GM23338 (cell line): ENCODE measurements at regions not wholly inside any gene's neighbourhood (a gene's known extent, or its start where the extent isn't known, plus 50 kb on each side); places are given as distances from the start of the nearest gene placed in this dataset.

Experiments used
- ATAC-seq: fragments of 200-7000 bp; cut with Tn5 transposase; 3 replicates; pipeline ENCODE4 v1.9.1; 2020
- DNase-seq: peaks from one replicate; pipeline ENCODE4 v3.0.0-alpha.2; 2015; ENCODE audit warnings: low spot score
- H2AFZ ChIP-seq: fragments of 200-600 bp; sonication (generic); 2 replicates; pipeline ENCODE4 v1.8.0; 2016; ENCODE audit warnings: antibody characterized with exemption, mild to moderate bottlenecking, moderate library complexity
- H3F3A ChIP-seq: fragments of 200-600 bp; sonication (generic); replicated peaks from 2 replicates; pipeline ENCODE4 v1.8.0; 2017; ENCODE audit warnings: antibody characterized with exemption, mixed run types, low read depth
- H3K27ac ChIP-seq: fragments of 200-600 bp; sonication (generic); 2 replicates; pipeline ENCODE4 v1.6.1; 2016; ENCODE audit warnings: low read depth
- H3K27me3 ChIP-seq: fragments of 200-600 bp; sonication (generic); 2 replicates; pipeline ENCODE4 v1.8.0; 2016; ENCODE audit warnings: mild to moderate bottlenecking, mixed run types, moderate library complexity; ENCODE audit not compliant: insufficient read depth
- H3K36me3 ChIP-seq: fragments of 200-600 bp; sonication (generic); 2 replicates; pipeline ENCODE4 v1.8.0; 2016; ENCODE audit warnings: mild to moderate bottlenecking; ENCODE audit not compliant: insufficient read depth
- H3K4me1 ChIP-seq: fragments of 200-600 bp; sonication (generic); 2 replicates; pipeline ENCODE4 v1.8.0; 2016; ENCODE audit warnings: mild to moderate bottlenecking, moderate library complexity; ENCODE audit not compliant: insufficient read depth
- H3K4me2 ChIP-seq: fragments of 200-600 bp; sonication (generic); 2 replicates; pipeline ENCODE4 v1.7.1; 2017; ENCODE audit warnings: mixed run types
- H3K4me3 ChIP-seq: fragments of 200-600 bp; sonication (generic); 2 replicates; pipeline ENCODE4 v1.6.1; 2016; ENCODE audit warnings: mixed run types
- H3K79me2 ChIP-seq: fragments of 200-600 bp; sonication (generic); replicated peaks from 2 replicates; pipeline ENCODE4 v1.8.0; 2017; ENCODE audit warnings: mild to moderate bottlenecking; ENCODE audit not compliant: insufficient read depth
- H3K9me2 ChIP-seq: fragments of 200-600 bp; sonication (generic); 2 replicates; pipeline ENCODE4 v1.8.0; 2017; ENCODE audit not compliant: insufficient read depth
- H4K20me1 ChIP-seq: fragments of 200-600 bp; sonication (generic); replicated peaks from 2 replicates; pipeline ENCODE4 v1.8.0; 2017; ENCODE audit warnings: mild to moderate bottlenecking; ENCODE audit not compliant: insufficient read depth
- H3K27ac Mint-ChIP-seq: 2 replicates; pipeline ENCODE4 v1.8.0; 2020; ENCODE audit warnings: inconsistent platforms, mild to moderate bottlenecking, moderate library complexity, mixed read lengths
- H3K27me3 Mint-ChIP-seq: 3 replicates; pipeline ENCODE4 v1.8.0; 2022; ENCODE audit warnings: low read depth, mild to moderate bottlenecking, moderate library complexity, mixed read lengths, inconsistent platforms; ENCODE audit not compliant: insufficient read depth, poor library complexity
- H3K36me3 Mint-ChIP-seq: 3 replicates; pipeline ENCODE4 v1.8.0; 2021; ENCODE audit warnings: low read depth, mild to moderate bottlenecking, inconsistent platforms, moderate library complexity, mixed read lengths
- H3K4me1 Mint-ChIP-seq: 3 replicates; pipeline ENCODE4 v1.8.0; 2020; ENCODE audit warnings: mild to moderate bottlenecking, inconsistent platforms, mixed read lengths
- H3K4me3 Mint-ChIP-seq: 3 replicates; pipeline ENCODE4 v1.8.0; 2021; ENCODE audit warnings: moderate library complexity, mild to moderate bottlenecking, inconsistent platforms, mixed read lengths
- H3K9me3 Mint-ChIP-seq: 3 replicates; pipeline ENCODE4 v1.8.0; 2020; ENCODE audit warnings: moderate library complexity, mild to moderate bottlenecking, inconsistent platforms, mixed read lengths
- CREB1 ChIP-seq: fragments of 250-450 bp; sonication (Bioruptor Pico); IDR thresholded peaks from 2 replicates; pipeline ENCODE4 v1.5.0; 2020; ENCODE audit warnings: low read depth, mild to moderate bottlenecking, moderate library complexity
- EZH2 ChIP-seq: fragments of 200-600 bp; sonication (generic); IDR thresholded peaks from one replicate; pipeline ENCODE4 v1.8.0; 2017; ENCODE audit warnings: antibody characterized with exemption, mild to moderate bottlenecking, low read depth; ENCODE audit not compliant: unreplicated experiment
- EZH2phosphoT487 ChIP-seq: fragments of 200-600 bp; sonication (generic); IDR thresholded peaks from one replicate; pipeline ENCODE4 v1.8.1; 2018; ENCODE audit warnings: antibody characterized with exemption; ENCODE audit not compliant: unreplicated experiment
- JUNB ChIP-seq: IDR thresholded peaks from one replicate; pipeline ENCODE4 v1.6.1; 2016; ENCODE audit warnings: antibody characterized with exemption; ENCODE audit not compliant: unreplicated experiment
- NANOG ChIP-seq: IDR thresholded peaks from 2 replicates; pipeline ENCODE4 v1.6.1; 2016; ENCODE audit warnings: antibody characterized with exemption, borderline replicate concordance
- POLR2AphosphoS5 ChIP-seq: IDR thresholded peaks from 2 replicates; pipeline ENCODE4 v1.6.1; 2016; ENCODE audit warnings: antibody characterized with exemption, low read depth
- STAT1 ChIP-seq: IDR thresholded peaks from one replicate; pipeline ENCODE4 v1.6.1; 2016; ENCODE audit warnings: antibody characterized with exemption; ENCODE audit not compliant: unreplicated experiment
- ZNF114 ChIP-seq: fragments of 250-450 bp; sonication (Bioruptor Pico); IDR thresholded peaks from 2 replicates; pipeline ENCODE4 v1.5.0; 2020; ENCODE audit warnings: mild to moderate bottlenecking, moderate library complexity
- ZNF331 ChIP-seq: fragments of 250-450 bp; sonication (Bioruptor Pico); IDR thresholded peaks from 2 replicates; pipeline ENCODE4 v1.5.0; 2020; ENCODE audit warnings: low read depth, mild to moderate bottlenecking, moderate library complexity
- TF ChIP-seq, protein P1 (sequence below), 2 experiments: fragments of 200-600 bp in 1 of 2; sonication (generic) in 1 of 2; conservative IDR thresholded peaks; 2 replicates each; pipeline versions ENCODE4 v1.5.1 to v1.6.1; 2016 to 2017; ENCODE audit warnings: antibody characterized with exemption in 2 of 2, low read depth in 2 of 2, mild to moderate bottlenecking in 2 of 2, moderate library complexity in 1 of 2
- TF ChIP-seq, protein P2 (sequence below): IDR thresholded peaks from one replicate; pipeline ENCODE4 v1.6.1; 2018; ENCODE audit warnings: antibody characterized with exemption; ENCODE audit not compliant: unreplicated experiment
- TF ChIP-seq, protein P3 (sequence below): fragments of 250-450 bp; sonication (Bioruptor Pico); IDR thresholded peaks from 2 replicates; pipeline ENCODE4 v1.5.0; 2020; ENCODE audit warnings: mild to moderate bottlenecking, moderate library complexity
- TF ChIP-seq, protein P4 (sequence below): IDR thresholded peaks from 2 replicates; pipeline ENCODE4 v1.6.1; 2016; ENCODE audit warnings: antibody characterized with exemption

DNA sequence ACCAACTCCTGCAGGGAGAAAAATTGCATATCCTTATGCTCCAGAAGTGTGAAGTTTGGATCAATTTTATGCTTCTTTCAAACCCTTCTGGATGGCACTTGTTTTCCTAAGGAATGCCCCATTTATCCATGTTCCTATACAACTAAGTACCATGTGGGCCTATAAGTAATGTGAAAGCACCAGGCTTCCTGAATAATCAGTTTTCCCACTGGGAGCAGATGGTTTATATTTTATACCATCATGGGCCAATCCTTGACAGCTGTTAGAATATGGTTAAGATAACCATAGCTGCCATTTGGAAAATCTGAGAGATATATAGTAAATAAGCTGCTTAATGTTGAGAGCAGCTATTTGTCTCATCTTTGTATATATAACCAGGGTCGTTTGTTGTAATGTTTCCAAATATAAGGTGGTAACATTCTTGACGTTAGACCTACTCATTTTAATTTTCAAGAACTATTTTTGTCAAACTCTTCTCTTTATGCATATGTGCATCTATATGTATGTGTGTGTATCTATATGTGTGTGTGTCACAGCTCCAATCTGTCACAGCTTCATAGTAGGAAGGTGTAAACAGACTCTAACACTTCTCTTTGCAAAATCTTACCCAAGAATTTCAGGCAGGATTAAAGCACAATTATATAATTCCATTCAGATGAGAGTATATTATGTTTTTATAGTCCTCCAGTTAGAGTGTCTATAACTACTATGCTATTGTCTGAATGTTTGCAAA is 458.7 kb upstream of the GCFC2 start:
- Mint-ChIP-seq H3K27ac (no peak overlapping the region), H3K4me1 (no peaks in the 10 kb centered on the region), H3K27me3 (no peaks in the 10 kb centered on the region), H3K36me3 (peaks cover 14% of the 10 kb centered on the region; the same call in 2 of the 3 replicates), H3K9me3 (peaks cover 22% of the 10 kb centered on the region), H3K4me3 (no peak overlapping the region)
- H3K36me3 ChIP-seq: no peaks in the 10 kb centered on the region; the same call in 1 of the 2 replicates
- DNase-seq (no peak), ATAC-seq (no peak)
- no peaks in the 10 kb centered on the region for H3K4me1 ChIP-seq
- no peak overlapping the region for H3K27ac ChIP-seq
- TF ChIP-seq, protein P1, sequence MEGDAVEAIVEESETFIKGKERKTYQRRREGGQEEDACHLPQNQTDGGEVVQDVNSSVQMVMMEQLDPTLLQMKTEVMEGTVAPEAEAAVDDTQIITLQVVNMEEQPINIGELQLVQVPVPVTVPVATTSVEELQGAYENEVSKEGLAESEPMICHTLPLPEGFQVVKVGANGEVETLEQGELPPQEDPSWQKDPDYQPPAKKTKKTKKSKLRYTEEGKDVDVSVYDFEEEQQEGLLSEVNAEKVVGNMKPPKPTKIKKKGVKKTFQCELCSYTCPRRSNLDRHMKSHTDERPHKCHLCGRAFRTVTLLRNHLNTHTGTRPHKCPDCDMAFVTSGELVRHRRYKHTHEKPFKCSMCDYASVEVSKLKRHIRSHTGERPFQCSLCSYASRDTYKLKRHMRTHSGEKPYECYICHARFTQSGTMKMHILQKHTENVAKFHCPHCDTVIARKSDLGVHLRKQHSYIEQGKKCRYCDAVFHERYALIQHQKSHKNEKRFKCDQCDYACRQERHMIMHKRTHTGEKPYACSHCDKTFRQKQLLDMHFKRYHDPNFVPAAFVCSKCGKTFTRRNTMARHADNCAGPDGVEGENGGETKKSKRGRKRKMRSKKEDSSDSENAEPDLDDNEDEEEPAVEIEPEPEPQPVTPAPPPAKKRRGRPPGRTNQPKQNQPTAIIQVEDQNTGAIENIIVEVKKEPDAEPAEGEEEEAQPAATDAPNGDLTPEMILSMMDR (conservative IDR thresholded peaks at IDR 0.05; ENCODE audit: low read depth in 2 of 2): no peak
- TF ChIP-seq, protein P2, sequence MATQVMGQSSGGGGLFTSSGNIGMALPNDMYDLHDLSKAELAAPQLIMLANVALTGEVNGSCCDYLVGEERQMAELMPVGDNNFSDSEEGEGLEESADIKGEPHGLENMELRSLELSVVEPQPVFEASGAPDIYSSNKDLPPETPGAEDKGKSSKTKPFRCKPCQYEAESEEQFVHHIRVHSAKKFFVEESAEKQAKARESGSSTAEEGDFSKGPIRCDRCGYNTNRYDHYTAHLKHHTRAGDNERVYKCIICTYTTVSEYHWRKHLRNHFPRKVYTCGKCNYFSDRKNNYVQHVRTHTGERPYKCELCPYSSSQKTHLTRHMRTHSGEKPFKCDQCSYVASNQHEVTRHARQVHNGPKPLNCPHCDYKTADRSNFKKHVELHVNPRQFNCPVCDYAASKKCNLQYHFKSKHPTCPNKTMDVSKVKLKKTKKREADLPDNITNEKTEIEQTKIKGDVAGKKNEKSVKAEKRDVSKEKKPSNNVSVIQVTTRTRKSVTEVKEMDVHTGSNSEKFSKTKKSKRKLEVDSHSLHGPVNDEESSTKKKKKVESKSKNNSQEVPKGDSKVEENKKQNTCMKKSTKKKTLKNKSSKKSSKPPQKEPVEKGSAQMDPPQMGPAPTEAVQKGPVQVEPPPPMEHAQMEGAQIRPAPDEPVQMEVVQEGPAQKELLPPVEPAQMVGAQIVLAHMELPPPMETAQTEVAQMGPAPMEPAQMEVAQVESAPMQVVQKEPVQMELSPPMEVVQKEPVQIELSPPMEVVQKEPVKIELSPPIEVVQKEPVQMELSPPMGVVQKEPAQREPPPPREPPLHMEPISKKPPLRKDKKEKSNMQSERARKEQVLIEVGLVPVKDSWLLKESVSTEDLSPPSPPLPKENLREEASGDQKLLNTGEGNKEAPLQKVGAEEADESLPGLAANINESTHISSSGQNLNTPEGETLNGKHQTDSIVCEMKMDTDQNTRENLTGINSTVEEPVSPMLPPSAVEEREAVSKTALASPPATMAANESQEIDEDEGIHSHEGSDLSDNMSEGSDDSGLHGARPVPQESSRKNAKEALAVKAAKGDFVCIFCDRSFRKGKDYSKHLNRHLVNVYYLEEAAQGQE: no peak
- TF ChIP-seq STAT1: no peak
- TF ChIP-seq, protein P3, sequence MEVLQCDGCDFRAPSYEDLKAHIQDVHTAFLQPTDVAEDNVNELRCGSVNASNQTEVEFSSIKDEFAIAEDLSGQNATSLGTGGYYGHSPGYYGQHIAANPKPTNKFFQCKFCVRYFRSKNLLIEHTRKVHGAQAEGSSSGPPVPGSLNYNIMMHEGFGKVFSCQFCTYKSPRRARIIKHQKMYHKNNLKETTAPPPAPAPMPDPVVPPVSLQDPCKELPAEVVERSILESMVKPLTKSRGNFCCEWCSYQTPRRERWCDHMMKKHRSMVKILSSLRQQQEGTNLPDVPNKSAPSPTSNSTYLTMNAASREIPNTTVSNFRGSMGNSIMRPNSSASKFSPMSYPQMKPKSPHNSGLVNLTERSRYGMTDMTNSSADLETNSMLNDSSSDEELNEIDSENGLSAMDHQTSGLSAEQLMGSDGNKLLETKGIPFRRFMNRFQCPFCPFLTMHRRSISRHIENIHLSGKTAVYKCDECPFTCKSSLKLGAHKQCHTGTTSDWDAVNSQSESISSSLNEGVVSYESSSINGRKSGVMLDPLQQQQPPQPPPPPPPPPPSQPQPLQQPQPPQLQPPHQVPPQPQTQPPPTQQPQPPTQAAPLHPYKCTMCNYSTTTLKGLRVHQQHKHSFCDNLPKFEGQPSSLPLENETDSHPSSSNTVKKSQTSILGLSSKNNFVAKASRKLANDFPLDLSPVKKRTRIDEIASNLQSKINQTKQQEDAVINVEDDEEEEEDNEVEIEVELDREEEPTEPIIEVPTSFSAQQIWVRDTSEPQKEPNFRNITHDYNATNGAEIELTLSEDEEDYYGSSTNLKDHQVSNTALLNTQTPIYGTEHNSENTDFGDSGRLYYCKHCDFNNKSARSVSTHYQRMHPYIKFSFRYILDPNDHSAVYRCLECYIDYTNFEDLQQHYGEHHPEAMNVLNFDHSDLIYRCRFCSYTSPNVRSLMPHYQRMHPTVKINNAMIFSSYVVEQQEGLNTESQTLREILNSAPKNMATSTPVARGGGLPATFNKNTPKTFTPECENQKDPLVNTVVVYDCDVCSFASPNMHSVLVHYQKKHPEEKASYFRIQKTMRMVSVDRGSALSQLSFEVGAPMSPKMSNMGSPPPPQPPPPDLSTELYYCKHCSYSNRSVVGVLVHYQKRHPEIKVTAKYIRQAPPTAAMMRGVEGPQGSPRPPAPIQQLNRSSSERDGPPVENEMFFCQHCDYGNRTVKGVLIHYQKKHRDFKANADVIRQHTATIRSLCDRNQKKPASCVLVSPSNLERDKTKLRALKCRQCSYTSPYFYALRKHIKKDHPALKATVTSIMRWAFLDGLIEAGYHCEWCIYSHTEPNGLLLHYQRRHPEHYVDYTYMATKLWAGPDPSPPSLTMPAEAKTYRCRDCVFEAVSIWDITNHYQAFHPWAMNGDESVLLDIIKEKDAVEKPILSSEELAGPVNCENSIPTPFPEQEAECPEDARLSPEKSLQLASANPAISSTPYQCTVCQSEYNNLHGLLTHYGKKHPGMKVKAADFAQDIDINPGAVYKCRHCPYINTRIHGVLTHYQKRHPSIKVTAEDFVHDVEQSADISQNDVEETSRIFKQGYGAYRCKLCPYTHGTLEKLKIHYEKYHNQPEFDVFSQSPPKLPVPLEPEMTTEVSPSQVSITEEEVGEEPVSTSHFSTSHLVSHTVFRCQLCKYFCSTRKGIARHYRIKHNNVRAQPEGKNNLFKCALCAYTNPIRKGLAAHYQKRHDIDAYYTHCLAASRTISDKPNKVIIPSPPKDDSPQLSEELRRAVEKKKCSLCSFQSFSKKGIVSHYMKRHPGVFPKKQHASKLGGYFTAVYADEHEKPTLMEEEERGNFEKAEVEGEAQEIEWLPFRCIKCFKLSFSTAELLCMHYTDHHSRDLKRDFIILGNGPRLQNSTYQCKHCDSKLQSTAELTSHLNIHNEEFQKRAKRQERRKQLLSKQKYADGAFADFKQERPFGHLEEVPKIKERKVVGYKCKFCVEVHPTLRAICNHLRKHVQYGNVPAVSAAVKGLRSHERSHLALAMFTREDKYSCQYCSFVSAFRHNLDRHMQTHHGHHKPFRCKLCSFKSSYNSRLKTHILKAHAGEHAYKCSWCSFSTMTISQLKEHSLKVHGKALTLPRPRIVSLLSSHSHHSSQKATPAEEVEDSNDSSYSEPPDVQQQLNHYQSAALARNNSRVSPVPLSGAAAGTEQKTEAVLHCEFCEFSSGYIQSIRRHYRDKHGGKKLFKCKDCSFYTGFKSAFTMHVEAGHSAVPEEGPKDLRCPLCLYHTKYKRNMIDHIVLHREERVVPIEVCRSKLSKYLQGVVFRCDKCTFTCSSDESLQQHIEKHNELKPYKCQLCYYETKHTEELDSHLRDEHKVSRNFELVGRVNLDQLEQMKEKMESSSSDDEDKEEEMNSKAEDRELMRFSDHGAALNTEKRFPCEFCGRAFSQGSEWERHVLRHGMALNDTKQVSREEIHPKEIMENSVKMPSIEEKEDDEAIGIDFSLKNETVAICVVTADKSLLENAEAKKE (CRISPR knock-in tag): no peak
- TF ChIP-seq ZNF114: no peak
- no peak for TF ChIP-seq POLR2AphosphoS5
- TF ChIP-seq EZH2: no peak
- no peak for TF ChIP-seq CREB1 (CRISPR knock-in tag)
- no peak for TF ChIP-seq NANOG
- TF ChIP-seq ZNF331: no peak
- no peak for TF ChIP-seq JUNB
- TF ChIP-seq EZH2phosphoT487: no peak
- TF ChIP-seq, protein P4, sequence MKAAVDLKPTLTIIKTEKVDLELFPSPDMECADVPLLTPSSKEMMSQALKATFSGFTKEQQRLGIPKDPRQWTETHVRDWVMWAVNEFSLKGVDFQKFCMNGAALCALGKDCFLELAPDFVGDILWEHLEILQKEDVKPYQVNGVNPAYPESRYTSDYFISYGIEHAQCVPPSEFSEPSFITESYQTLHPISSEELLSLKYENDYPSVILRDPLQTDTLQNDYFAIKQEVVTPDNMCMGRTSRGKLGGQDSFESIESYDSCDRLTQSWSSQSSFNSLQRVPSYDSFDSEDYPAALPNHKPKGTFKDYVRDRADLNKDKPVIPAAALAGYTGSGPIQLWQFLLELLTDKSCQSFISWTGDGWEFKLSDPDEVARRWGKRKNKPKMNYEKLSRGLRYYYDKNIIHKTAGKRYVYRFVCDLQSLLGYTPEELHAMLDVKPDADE: no peak
- no peaks in the 10 kb centered on the region for H3K27me3 ChIP-seq
- no peak overlapping the region for H2AFZ ChIP-seq
- H3K9me2 ChIP-seq: 0 out of 2 replicates have a peak, but pooled peaks cover 6% of the 10 kb centered on the region
- no peak overlapping the region for H3K4me3 ChIP-seq
- H3K79me2 ChIP-seq: no peaks in the 10 kb centered on the region
- no peak overlapping the region for H3K4me2 ChIP-seq
- H4K20me1 ChIP-seq: no peaks in the 10 kb centered on the region
- no peaks in the 10 kb centered on the region for H3F3A ChIP-seq
